Activated CD4-positive, CD25-positive, alpha-beta regulatory T cell treated with anti-CD3 and anti-CD28 coated beads, Interleukin-2, amount 50 U/mL, for 16 hours (primary cell): ENCODE measurements at regions not wholly inside any gene's neighbourhood (a gene's known extent, or its start where the extent isn't known, plus 50 kb on each side); places are given as distances from the start of the nearest gene placed in this dataset.

Experiments
- DNase-seq: peaks from one replicate; pipeline ENCODE4 v3.0.0-alpha.2; 2020; ENCODE audit warnings: low read depth, low spot score

- DNase-seq = no peak
Measured at GRCh38 chr12:125269276-125269675, 204.0 kb downstream of the AACS start.

DNA sequence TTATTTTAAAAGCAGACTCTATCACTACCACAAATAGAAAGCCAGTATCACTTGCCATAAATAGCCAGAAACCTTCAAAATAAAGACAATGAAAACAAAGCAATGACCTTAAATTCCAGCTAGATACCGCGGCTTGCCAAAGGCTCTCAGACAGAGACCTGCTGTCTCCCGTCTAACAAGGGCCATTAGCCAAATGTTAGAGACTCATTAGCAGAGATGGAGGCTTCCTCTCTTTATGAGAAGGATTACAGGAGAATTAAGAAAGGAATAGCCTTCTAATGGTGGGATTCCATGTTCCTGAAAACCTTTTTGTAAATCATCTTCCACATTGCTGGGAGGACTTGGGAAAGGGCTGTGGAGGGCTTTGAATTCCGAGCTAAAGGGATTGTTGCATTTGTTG lies 206.7 kb downstream of the AACS start:
- DNase-seq = no peak

DNA sequence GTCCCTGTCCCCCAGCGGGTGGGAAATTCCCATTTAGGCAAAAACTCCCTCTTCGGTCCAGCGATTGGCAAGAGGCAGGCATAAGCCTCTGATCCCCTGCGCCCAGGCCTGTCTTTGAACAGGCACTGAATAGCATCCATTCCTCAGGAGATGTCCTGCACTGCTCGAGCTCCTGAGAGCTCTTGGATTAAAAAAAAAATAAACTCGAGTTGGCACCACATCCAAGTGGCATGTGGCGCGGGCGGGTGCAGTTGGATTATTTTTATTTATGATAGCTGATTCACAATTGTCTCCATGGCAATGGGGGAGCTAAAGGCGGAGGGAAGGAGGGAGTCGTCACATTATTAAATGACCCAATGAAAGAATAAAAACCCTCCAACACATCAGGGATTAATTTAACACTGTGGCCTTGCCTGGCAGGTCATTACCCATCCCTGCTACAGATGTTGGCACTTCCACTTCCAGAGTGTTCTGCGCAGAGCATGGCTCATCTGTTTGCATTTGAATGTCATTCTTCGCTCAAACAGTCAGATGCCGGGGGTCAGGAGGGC lies 207.2 kb downstream of the AACS start:
- DNase-seq = no peak

DNA sequence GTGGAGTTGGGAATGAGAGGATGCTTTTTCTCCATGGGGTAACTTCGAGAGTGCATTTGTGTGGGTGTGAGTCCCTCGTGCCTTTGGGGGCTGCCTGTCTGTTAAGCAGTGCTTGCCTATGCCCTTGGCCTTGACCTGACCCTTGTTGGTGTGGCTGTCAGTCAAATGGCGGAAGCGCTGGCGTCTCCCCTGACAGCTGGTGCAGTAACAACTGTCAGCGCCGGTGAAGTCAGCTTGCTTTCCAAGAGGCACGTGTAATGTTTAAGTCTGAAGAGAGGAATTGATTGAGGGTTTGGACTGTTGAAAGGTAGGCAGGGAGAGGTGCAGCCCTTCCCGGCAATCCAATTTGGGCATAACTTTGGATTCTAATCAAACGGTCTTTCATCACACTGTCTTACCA lies 211.3 kb downstream of the AACS start:
- no peak for DNase-seq

DNA sequence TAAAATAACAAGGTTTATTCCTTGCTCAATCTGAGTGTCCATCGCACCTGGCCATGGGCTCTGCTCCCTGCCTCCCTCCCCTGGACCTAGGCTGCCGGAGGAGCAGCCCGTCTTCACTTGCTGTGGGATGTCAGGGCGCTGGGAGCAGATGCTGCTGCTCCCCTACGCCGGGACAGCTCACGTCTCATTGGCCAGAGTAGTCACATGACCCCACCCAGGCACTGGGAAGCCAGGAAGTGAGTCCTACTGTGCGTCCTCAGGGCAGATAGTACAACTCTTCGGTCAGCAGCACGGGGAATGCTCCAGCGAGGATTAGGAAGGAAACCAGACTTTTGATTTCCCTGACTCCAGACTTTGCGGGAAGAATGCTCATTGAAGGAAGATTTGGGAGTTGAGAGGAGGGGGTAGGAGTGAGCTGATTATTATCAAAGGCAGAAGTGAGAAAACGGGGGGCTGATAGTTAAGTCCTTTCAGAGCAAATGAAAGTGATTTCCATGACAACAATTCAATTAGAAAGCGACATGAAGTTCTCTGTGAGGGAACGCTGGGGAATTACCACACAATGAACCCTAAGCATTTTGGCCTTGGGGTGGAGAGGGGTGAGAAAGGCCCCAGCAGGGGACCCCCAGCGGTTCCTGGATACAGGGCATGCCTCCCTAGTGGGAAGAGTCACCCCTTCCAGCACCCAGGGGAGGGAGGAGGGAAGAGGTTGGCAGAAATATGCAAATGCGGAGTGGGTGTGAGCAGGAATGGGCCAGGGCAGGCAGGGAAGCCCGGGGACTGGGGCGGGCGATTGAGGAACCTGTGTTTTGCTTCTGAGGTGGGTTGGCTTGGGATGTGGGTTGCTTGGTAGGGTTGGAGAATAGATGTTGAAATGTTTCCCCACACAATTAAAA lies 215.5 kb downstream of the AACS start:
- no peak for DNase-seq

DNA sequence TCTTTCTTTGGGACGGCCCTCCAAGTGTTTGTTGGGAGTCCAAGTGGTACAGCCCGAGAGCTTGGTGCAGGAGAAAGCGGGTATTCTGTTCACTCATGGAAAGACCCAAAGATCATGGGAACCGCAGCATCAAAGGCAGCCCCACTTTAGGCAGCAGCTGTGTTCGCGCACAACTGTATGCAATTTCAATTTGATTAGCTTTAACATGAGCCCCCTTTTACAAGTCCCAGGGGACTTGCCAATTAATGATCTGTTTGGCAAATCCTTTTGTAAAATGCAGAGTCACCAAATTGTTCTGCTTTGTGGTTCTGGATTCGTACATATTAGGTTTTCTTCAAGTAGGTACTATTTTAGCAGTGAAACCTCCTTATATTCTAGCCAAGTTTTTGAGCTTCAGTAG lies 217.7 kb downstream of the AACS start:
- no peak for DNase-seq

DNA sequence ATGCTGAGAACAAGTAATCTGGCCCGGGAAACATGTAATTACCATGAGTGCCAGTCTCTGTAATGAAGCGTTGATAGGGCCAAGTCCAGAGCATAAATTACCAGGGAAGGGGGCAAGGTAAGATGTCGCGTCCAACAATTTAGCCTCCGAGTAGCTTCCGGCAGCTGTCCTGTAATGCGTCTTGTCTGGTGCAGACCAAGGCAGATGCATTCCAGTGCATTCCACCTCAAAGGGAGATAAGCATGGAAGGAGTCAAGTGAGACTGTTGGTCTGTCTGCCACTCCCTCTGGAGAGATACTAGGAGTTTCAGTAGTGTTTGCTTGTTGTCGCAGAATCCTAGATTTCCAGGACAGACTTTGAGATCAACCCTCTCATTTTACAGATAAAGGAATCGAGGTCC lies 218.3 kb downstream of the AACS start:
- DNase-seq = no peak

DNA sequence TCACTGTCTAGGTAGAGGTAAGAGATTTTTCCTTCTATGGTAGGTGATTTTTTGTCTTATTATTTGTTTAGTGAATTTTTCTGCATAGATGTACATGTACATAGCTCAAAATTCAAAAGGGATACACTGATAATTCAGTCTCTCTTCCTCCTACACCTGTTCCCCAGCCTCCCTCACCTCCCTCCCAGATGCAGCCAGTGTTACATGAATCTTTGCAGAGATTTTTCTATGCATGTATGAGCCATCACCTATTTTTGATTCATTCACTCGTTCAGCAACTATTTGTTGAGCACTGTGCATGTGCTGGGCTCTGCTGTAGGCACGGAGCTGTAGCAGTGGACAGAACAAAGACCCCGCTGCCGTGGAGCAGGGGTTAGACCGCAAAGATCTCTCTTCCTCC lies 218.9 kb downstream of the AACS start:
- no peak for DNase-seq

DNA sequence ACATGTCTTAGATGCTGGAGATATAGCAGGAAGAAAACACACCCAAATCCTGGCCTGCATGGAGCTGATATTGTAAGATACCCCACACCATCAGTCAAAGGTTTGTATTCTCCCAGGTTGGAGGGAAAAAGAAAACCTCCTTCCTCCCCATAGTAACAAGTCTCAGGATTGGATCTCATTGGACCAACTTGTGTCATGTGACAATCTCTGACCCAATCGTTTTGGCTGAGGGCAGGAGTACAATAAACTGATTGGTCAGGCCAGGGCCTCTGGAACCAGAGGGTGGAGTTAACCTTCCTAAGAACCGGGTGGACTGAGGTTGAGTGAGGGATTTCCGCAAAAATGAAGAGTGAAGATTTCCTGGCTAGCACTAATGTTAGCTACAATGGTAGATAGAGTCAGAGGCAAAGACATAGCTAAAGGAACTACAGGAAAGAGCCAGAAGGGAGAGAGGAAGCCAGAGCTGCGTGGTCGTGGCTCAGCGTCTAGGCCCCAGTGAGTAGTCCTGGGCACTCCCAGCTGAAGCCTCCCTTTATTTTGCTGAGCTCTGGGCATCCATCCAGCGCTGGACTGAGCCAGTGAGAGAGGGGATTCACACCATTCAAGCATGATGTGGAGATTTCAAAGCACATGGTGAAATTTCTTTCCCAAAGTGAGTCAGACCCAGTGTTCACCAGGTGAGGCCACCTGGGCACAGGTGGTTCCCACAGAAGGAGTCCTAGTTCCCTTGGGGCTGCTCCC lies 219.9 kb downstream of the AACS start:
- DNase-seq = no peak

DNA sequence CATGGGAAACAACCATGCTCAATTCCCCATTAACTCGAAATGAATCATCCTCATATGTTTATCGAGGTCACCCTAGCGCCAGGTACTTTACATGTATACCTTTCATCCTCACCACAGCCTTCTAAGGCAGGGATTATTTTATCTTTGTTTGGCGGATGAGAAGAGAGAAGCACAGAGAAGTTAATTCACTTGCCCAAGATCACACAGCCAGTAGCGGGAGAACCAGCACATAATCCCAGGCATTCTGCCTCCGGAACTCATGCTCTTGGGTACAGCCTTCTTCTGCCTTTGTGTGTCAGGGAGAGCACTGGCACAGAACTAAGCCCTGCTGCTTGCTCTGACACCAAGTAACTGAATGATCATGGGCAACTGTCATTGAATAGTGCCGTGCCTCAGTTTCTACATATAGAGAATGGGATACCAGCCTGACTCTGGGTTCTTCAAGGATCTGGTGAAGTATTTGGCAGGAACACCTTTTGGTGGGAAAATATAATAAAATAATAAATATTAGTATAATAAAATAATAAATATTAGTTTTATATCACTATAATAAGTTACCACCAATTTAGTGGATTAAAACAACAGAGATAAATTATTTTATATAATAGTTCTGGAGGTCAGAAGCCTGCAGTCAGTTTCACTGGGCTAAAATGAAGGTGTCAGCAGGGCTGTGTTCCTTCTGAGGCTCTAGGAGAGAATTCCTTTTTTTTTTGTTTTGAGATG lies 220.9 kb downstream of the AACS start:
- DNase-seq = no peak

DNA sequence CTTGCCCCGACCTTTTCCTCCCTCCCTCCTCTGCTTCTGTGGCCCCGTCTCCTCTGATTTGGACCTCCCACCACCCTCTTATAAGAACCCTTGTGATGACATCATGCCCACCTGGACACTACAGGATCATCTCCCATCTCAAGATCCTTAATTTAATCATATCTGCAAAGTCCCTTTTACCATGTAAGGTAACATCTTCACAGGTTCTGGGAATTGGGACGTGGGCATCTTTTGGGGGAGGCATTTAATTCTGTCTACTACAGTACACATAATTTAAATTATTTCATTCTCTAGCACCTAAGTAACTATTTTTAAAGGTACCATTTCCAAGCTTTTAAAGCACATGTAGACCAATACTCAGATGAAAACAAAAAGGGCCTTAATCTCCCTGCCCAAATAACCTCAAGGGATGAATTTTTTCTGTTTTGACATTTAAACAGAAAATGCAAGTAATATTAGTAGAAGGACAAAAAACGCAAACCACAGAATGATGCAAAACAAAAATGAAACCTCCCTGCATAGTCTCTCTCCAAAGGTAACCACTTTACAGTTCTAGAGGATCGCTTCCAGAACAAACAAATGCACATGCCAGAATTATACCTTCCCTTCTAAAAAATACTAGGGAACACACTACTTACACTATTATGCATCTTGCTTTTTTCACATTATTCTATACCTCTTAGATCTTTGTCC lies 222.1 kb downstream of the AACS start:
- DNase-seq = no peak

DNA sequence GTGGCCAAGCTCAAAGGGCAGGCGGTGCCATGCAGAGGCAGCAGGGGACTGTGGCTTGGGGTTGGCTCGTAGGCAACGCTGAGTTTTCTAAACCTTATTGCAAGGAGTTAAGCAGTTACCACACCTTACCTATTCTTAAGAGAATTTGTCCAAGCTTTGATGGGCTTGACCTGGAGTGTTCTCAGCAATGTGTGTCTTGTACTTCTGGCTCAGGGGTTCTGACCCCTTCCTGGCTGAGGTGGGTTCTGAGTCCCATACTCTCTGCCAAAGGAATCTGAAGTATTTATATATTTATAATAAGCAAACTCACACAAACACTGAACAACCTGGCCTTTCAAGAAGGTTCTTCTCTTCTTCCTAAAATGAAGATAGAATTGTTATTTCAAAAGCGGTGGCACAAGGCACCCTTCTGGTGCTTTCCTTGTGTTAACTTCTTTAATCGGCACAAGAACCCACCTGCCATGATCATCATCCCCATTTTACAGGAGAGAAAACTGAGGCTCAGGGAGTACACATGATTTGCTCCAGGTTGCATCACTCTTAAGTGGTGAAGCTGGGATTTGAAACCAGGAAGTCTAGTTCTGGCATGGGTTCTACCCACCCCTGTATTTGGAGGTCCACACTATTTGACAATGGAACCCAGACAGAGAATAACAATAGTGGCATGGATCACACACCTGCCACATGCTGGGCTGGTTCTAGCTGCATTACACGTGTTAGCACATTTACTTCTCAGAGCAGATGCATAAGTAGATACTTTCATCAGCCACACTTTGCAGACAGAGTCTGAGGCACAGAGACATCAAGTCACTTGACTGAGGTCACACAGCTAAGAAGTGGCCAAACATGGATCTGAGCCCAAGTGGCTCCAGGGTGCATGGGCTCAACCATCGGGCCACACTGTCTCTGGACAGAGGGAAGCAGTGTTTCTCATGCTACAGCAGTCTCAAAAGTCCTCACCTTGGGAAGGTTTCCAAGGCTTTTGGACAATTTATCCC lies 224.0 kb downstream of the AACS start:
- no peak for DNase-seq

DNA sequence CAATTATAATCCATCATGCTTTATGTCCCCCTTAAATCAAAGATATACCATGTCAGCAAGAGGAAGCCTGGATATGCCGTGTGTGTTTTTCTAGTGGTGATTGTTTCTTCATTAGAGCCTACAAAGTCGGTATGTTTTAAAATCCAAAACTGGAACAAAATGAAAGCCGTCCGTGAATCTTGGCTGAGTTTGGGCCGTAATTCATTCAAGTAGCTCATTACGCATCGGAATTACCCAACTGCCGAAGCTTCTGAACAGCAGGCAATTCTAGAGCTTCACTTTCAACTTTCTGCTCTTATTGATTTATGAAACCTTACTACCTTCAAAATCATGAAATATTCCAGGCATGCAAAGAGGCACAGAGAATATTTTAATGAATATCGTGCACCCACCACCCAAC lies 224.7 kb downstream of the AACS start:
- no peak for DNase-seq

DNA sequence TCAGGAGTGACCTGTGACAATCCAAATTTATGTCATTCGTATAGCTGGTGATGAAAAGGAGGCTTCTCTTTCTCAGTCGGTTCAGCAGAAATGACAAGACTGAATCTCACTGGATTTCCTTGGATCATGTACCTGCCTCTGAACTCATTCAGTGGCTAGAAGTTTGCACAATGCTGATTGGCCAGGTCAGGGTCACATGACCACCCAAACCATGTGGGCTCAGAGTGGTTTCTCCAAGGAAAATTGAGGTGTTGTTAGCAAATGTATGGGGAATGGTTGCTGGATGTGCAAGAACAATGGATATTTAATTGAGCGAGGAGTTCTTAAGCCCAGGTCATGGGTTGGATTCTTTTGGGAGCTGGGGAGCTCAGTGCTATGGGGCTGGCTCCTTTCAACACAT lies 227.5 kb downstream of the AACS start:
- no peak for DNase-seq

GRCh38 chr12:125295550-125295949 lies 230.3 kb downstream of the AACS start:
- DNase-seq = no peak

DNA sequence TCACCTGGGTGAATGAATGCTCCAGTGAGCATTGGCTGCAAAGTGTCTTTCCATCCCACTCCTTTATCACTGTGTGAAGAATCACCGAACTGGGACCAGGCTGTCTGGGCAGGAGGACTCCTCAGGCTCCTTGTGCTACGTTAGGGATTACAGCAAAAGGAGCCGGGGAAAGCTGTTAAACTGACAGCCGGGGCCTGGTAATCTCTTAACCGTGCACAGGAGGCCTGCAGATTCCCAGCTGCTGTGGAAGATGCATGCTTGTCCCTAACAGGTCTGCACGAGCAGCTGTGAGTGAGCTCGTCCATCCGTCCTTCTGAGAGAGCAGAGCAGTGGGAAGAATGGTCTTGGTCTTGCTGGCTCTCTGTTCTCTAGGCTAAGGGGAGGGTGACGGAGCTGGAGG lies 231.5 kb downstream of the AACS start:
- no peak for DNase-seq

- DNase-seq = no peak
Measured at GRCh38 chr12:125299840-125300239, 234.6 kb downstream of the AACS start.

DNA sequence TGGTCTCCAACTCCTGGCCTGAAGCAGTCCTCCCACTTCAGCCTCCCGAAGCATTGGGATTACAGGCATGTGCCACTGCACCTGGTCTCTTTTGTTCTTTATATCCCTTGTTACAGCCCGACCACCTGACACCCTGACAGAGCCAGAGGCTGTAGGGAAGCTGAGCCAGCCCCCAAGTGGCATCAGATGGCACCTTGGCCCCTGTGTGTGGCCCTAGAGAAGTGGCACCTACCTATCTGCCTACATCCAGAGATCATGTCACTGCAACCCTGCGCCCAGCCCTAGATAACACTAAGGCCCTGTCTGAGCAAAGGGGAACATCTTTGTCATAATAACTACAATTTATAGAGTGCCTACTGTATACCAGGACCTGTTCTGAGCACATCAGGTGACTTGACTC lies 235.0 kb downstream of the AACS start:
- DNase-seq = no peak

- no peak for DNase-seq
Measured at GRCh38 chr12:125303337-125303736, 238.1 kb downstream of the AACS start.

- DNase-seq = no peak
Measured at GRCh38 chr12:125304029-125304428, 238.8 kb downstream of the AACS start.
